ENCODE measurements at regions not wholly inside any gene's neighbourhood (a gene's known extent, or its start where the extent isn't known, plus 50 kb on each side); places are given as distances from the start of the nearest gene placed in this dataset.

- no peak for DNase-seq
- Mint-ChIP-seq H3K36me3 (ENCODE audit: low read depth) (no peaks in the 10 kb centered on the region), H3K27ac (no peak overlapping the region), H3K27me3 (ENCODE audit: low read depth, poor library complexity) (no peaks in the 10 kb centered on the region), H3K4me3 (no peak overlapping the region), H3K9me3 (peaks cover 5% of the 10 kb centered on the region), H3K4me1 (no peaks in the 10 kb centered on the region)
- no peak for TF ChIP-seq CTCF (IDR thresholded peaks at IDR 0.05)
These were observed 653.7 kb upstream of the SEMA3D start for GRCh38 chr7:85840554-85840953.

GRCh38 chr7:85833066-85833465 lies 646.2 kb upstream of the SEMA3D start:
- Mint-ChIP-seq H3K27ac (no peak overlapping the region), H3K9me3 (no peaks in the 10 kb centered on the region), H3K36me3 (ENCODE audit: low read depth) (no peaks in the 10 kb centered on the region), H3K27me3 (ENCODE audit: low read depth, poor library complexity) (no peaks in the 10 kb centered on the region), H3K4me1 (peaks cover 7% of the 10 kb centered on the region), H3K4me3 (no peak overlapping the region)
- TF ChIP-seq CTCF (IDR thresholded peaks at IDR 0.05) = no peak
- DNase-seq = no peak

- no peak for DNase-seq
- Mint-ChIP-seq H3K4me1 (peaks cover 7% of the 10 kb centered on the region), H3K4me3 (no peak overlapping the region), H3K9me3 (no peaks in the 10 kb centered on the region), H3K36me3 (ENCODE audit: low read depth) (no peaks in the 10 kb centered on the region), H3K27ac (no peak overlapping the region), H3K27me3 (ENCODE audit: low read depth, poor library complexity) (no peaks in the 10 kb centered on the region)
- TF ChIP-seq CTCF (IDR thresholded peaks at IDR 0.05) = no peak
These were observed 644.1 kb upstream of the SEMA3D start for GRCh38 chr7:85830982-85831381.

- H3K27me3 Mint-ChIP-seq (ENCODE audit: low read depth, poor library complexity) = no peaks in the 10 kb centered on the region
- no peak for DNase-seq
- H3K36me3 Mint-ChIP-seq (ENCODE audit: low read depth) = no peaks in the 10 kb centered on the region
- H3K4me3 Mint-ChIP-seq = no peak overlapping the region
- no peak overlapping the region for H3K27ac Mint-ChIP-seq
- TF ChIP-seq CTCF (IDR thresholded peaks at IDR 0.05) = no peak
- peaks cover 7% of the 10 kb centered on the region for H3K4me1 Mint-ChIP-seq
- H3K9me3 Mint-ChIP-seq = no peaks in the 10 kb centered on the region
These were observed 643.1 kb upstream of the SEMA3D start for GRCh38 chr7:85829817-85830432.

DNA sequence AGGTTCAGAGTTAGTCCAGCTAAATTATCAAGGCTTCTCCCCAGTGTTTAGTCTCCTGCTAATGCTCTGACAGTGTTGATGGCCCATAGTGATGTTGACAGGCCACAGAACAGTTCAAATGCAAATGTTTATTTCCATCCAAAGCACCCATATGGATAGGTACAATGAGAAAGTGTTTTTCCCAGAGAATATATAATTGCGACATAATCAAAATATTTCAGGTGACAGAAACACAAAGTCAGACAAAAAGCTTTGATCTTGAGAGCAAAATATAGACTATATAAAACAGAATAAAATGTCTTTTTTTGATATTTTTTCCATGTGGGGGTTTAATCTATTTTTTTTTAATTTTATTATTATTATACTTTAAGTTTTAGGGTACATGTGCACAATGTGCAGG lies 642.3 kb upstream of the SEMA3D start:
- no peak overlapping the region for H3K27ac Mint-ChIP-seq
- no peak overlapping the region for H3K4me3 Mint-ChIP-seq
- DNase-seq = no peak
- H3K27me3 Mint-ChIP-seq (ENCODE audit: low read depth, poor library complexity) = no peaks in the 10 kb centered on the region
- no peak for TF ChIP-seq CTCF (IDR thresholded peaks at IDR 0.05)
- H3K9me3 Mint-ChIP-seq = no peaks in the 10 kb centered on the region
- no peaks in the 10 kb centered on the region for H3K36me3 Mint-ChIP-seq (ENCODE audit: low read depth)
- H3K4me1 Mint-ChIP-seq = peaks cover 7% of the 10 kb centered on the region

DNA sequence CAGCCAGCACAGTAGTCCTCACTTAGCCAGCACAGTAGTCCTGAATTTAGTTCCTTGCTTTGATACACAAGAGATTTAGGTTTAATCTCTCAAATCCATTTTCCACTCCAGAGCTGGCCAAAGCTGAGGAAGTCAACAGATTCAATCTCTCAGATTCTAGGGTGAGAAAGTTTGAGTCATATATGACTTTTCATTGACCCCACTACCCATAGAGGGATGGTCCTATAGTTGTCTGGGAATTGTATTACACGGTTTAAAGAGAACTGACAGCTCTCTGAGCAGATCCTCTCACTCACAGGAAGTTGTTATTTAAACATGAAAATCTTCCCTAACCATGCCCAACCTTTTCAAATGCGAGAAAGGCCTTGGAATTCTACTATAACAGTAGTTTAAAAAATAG lies 641.8 kb upstream of the SEMA3D start:
- no peaks in the 10 kb centered on the region for H3K36me3 Mint-ChIP-seq (ENCODE audit: low read depth)
- no peak for TF ChIP-seq CTCF (IDR thresholded peaks at IDR 0.05)
- no peak overlapping the region for H3K4me3 Mint-ChIP-seq
- peaks cover 7% of the 10 kb centered on the region for H3K4me1 Mint-ChIP-seq
- H3K27me3 Mint-ChIP-seq (ENCODE audit: low read depth, poor library complexity) = no peaks in the 10 kb centered on the region
- H3K27ac Mint-ChIP-seq = no peak overlapping the region
- no peaks in the 10 kb centered on the region for H3K9me3 Mint-ChIP-seq
- DNase-seq = no peak

Measured in nephron progenitor cell (in vitro differentiated cells).